HG03103 (cell line): ENCODE measurements at regions not wholly inside any gene's neighbourhood (a gene's known extent, or its start where the extent isn't known, plus 50 kb on each side); places are given as distances from the start of the nearest gene placed in this dataset.

ENCODE experiments used
- ATAC-seq: cut with Tn5 transposase; IDR thresholded peaks from one replicate; pipeline ENCODE4 v1.9.1; 2021; ENCODE audit warnings: low read depth; ENCODE audit not compliant: unreplicated experiment

DNA sequence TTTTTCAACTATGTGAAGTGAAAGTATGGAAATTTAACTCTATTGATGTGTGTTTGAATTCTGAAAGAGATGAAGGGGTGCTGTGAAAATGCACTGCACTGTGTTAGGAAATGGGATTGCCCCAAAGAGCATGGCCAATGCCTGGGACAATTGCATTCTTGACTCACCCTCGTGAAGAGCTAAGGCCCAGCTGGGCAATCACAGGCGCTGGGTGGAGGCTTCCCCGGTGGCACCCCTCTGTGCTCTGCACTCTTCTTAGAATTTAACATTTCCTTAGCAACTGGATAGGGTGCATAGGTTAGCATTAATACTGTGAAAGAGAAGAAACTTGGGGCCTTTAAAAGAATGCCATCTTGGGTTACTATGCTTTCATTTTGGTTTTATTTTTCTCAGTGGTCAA lies 179.9 kb upstream of the GOLIM4 start:
- no peak for ATAC-seq

DNA sequence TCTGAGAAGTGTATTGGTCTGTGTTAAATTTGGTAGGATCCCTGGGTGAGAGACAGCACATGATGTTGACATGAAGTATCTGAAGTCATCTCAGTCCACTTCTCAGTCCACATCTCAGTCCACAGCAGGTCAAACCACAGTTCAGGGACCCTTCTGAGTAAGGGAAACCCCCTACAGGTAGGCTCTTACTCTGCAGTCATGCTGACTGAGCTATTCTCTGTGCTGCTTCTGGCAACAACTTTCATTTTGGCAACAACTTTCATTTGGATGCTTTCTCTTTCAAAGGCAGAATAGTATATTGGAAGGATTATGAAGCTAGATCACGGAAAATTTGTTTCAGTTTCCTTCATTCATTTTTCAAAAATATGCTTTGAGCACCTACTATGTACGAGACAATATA lies 178.2 kb upstream of the GOLIM4 start:
- ATAC-seq: peak; percentile 59

DNA sequence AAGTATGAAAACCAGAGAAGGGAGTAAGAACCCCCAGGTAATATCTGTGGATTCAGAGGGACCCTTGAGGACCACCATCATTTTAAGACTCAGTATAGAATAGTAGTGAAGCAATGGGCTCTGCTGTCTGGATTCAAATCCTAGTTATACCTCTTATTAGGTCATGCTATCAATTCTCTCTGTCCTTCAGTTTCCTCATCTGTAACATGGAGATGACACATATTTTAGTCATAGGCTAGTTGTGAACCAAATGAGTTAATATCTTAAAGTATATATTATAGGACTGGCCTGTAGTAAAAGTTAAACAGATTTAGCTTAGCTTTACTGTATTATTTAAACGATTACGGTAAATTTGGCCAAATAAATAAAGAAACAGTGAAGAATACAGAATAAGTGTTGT lies 177.3 kb upstream of the GOLIM4 start:
- ATAC-seq: no peak

- no peak for ATAC-seq
These were observed 176.7 kb upstream of the GOLIM4 start for GRCh38 chr3:168272343-168272985.

DNA sequence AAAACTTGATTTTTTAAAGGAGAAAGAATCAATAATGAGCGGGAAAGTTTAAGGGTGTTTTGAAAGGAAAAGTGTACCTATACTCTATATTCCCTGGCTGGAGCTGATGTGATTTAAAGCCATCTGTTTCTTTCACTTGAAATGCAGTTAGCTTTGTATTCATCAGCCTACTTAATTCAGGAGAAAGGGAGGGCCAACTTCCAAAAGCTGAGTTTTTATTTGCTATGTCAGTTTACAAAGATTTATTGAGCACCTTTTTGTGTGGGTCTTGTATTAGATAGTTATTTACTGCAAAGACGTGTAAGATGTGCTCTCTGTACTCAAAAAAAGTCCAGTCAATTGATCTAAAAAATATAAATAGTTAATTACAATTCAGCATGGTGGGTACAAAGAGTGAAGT lies 176.2 kb upstream of the GOLIM4 start:
- ATAC-seq: no peak

GRCh38 chr3:168269001-168269400 lies 173.3 kb upstream of the GOLIM4 start:
- no peak for ATAC-seq

DNA sequence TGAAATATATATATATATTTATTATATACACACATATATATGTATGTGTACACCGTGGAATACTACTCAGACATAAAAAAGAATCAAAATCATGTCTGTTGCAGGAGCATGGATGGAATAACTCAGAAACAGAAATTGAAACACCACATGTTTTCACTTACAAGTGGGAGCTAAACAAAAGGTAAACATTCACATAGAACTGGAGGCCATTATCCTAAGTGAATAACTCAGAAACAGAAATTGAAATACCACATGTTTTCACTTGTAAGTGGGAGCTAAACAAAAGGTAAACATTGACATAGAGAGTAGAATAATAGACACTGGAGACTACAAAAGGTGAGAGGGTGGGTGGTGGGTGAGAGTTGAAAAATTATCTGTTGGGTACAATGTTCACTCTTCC lies 171.5 kb upstream of the GOLIM4 start:
- no peak for ATAC-seq

- ATAC-seq: no peak
These were observed 170.6 kb upstream of the GOLIM4 start for GRCh38 chr3:168266335-168266734.

GRCh38 chr3:168262887-168263286 lies 167.2 kb upstream of the GOLIM4 start:
- no peak for ATAC-seq

DNA sequence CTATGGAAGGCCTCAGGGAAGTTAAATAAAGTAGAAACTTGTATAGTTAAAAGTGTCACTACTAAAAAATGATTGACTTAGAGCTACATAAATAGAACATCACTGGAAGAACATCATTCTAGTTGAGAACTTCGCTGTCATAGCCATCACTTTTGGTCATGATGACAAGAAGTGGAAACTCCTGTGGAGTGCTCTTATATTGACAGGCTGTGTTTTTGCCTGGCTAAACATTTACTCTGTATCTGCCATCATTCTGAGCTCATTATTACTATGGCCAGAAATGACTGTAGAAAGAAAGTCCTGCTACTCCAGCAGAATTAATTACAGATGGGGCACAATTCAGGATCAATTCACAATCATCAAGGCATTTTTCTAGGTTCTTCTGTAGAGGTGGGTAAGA lies 165.1 kb upstream of the GOLIM4 start:
- no peak for ATAC-seq

GRCh38 chr3:168251371-168251770 lies 155.6 kb upstream of the GOLIM4 start:
- peak; percentile 48 for ATAC-seq

DNA sequence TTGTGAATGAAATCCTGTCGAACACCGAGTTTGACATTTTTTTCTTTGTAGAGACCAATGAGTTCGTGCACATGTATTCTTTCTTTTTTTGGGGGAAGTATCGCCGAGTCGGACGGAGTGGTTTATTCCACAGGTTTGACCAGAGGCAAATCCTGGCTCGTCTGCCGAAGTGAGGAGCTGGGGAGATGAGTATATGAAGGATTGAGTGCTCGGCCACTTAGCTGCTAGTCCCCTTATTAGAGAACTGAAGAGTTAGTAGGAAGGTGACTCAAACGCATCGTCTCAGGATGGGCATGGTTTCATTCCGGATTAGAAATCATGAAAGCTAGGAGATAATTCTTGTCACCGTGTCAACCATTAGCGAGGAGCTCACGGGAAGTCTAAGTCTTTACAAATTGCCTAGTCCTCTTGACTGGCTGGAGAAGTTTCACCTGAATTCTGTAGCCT lies 154.7 kb upstream of the GOLIM4 start:
- peak; percentile 19 for ATAC-seq

GRCh38 chr3:168249550-168250414 lies 154.1 kb upstream of the GOLIM4 start:
- ATAC-seq: peak; percentile 47

GRCh38 chr3:168249205-168249549 lies 153.5 kb upstream of the GOLIM4 start:
- ATAC-seq: no peak

- ATAC-seq: no peak
These were observed 152.9 kb upstream of the GOLIM4 start for GRCh38 chr3:168248383-168249204.

- no peak for ATAC-seq
These were observed 145.4 kb upstream of the GOLIM4 start for GRCh38 chr3:168241156-168241555.

- ATAC-seq: no peak
These were observed 143.6 kb upstream of the GOLIM4 start for GRCh38 chr3:168239287-168239686.

GRCh38 chr3:168233001-168233400 lies 137.3 kb upstream of the GOLIM4 start:
- no peak for ATAC-seq

GRCh38 chr3:168223085-168223484 lies 127.4 kb upstream of the GOLIM4 start:
- no peak for ATAC-seq

- ATAC-seq: no peak
These were observed 124.8 kb upstream of the GOLIM4 start for GRCh38 chr3:168220556-168220955.

DNA sequence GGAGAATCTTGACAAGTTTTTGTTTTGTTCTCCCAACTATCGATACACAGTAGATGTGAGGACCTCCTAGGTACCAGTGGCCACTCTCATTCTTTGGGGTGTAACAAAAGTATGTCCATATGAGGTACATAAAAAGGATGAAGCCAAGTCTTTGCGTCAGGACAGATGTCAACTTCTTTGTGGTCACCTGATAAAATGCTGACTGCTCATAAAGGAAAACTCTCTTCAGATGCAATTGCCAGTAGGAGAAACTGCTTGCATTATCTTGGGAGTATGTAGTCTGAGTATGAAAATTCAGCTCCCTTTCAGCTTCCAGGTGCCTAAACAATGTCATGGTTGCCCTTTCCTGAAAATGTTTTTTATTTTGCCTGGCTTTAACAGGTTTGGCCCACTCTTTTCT lies 123.8 kb upstream of the GOLIM4 start:
- ATAC-seq: no peak
